Dedifferentiated amniotic fluid mesenchymal stem cell (primary cell): ENCODE measurements at regions not wholly inside any gene's neighbourhood (a gene's known extent, or its start where the extent isn't known, plus 50 kb on each side); places are given as distances from the start of the nearest gene placed in this dataset.
"Not testable (repeated sequence)": the region's sequence is repeated elsewhere in the genome, so short reads cannot be mapped to it uniquely, and the experiment has no call there.

Experiments
- DNase-seq: peaks from one replicate; pipeline ENCODE4 v3.0.0-alpha.2; 2016; ENCODE audit errors: extremely low spot score

- DNase-seq: no peak
Observed at GRCh38 chr5:91315701-91316100, 67.4 kb downstream of the ARRDC3 start.

GRCh38 chr5:91313757-91314673 is 69.1 kb downstream of the ARRDC3 start:
- DNase-seq: peak; percentile 79

DNA sequence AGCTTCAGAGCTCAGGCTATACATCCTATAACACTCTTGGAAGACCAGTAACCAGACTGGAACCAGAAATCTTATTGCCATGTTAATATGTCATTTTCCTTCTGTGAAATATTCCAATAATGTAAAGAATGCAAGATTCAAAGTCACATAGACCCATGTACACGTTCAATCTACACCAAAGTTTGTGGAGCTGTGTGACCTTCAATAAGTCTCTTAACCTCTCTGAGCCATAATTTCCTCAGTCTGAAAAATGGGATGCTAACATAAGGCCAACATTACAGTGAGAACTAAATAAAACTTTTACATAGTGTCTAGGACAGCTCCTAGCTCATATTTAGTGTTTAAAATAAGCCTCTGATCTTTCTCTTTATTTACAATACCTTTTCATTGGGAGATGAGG is 70.4 kb downstream of the ARRDC3 start:
- DNase-seq: no peak

DNA sequence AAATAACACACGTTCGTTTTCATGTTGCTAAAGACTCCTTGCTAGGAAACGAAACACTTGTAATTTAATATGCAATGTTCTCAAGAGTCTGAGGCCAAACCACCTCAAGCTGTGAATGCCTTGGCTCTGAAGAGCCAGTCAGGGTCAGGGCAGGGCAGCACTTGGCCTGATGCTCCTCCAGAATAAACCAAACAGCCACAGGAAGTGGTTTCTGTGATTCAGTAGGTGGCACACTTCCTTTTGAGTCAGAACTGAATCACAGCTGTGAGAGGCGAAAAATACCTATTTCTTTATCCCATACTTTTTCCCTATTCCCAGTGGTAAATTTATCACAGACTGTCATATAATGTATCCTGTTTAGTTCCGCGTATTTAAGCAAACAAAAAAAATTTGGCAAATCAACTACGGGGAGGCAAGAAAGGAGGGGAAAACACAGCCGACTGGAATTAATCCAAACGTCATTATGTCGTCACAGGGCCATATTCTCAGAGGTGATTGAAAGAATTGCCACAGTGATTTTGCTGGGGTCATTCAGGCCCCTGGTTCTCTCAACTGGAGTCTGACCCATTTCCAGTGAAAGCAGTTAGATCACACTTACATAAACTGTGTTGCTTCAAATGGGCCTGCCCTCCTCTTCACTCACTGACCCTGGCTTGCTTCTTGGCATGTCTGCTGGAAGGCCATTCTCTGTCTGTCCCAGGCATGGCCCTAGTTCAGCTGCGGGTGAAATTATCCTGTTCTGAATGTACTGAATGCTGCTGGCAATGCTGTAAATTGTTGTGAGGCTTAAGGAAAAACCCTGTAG is 71.2 kb downstream of the ARRDC3 start:
- peak; percentile 88 for DNase-seq

- no peak for DNase-seq
Observed at GRCh38 chr5:91311168-91311696, 71.9 kb downstream of the ARRDC3 start.

DNA sequence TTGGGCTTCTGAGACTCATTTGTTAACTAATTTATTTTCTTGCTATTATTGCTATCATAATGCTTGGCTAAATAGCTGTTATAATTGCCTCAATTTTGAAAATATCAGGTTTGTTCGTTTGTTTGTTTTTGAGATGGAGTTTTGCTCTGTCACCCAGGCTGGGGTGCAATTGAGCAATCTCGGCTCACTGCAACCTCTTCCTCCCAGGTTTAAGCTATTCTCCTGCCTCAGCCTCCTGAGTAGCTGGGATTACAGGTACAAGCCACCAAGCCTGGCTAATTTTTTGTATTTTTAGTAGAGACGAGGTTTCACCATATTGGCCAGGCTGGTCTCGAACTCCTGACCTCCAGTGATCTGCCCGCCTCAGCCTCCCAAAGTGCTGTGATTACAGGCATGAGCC is 75.0 kb downstream of the ARRDC3 start:
- DNase-seq: not testable (repeated sequence)

DNA sequence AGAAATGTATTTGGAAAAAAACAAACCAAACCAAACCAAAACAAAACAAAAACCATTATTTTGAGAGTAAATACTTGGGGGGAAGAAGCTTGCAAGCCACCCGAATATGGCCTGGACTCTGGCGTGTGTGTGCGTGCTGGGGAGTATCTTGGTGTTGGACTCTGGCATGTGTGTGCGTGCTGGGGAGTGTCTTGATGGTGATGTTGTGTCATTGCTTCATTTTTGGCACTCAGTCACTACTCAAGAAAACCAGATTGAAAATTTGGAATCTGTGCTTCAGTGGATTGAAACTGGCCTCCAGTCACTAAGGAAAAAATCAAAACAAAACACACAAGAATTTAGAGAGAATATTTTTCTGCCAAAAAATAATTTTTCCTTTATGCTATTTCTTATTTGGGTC is 76.1 kb downstream of the ARRDC3 start:
- no peak for DNase-seq

DNA sequence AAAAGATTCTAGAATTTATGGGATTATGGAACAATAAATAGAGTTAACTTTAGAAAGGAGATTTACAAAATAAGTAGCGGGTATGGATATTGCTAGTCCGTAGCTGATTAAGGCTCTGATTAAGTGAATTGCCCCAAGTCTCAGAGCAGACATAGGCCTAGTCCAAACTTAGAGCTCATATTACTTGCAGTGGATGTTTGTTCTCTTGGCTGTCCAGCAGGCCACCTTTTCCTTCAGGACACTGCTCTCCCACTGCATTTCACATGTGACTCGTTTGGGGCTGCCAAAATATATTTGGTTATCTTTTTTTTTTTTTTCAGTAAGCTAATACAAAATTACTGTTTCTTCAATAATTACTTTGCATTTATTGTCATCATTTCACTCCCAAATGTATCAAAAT is 76.6 kb downstream of the ARRDC3 start:
- DNase-seq: no peak

DNA sequence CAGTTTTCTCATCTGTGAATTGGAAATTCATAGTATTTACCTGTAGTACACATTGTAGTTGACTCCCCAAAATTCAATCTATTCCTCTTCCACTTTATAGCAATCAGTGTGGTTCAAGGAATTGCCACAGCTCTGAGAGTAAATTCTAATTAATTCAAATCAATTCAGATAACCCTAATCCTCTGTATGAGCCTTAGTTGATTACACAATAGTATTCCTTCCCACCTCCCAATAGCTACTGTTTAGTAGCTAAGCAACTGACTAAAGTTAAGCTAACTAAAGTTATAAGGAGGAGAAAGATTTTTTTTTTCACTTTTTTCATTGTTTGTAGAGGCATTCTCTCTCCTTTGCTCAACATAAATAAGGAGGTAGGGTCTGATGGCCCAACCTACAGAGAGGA is 77.5 kb downstream of the ARRDC3 start:
- no peak for DNase-seq

- DNase-seq: not testable (repeated sequence)
Observed at GRCh38 chr5:91304015-91304414, 79.1 kb downstream of the ARRDC3 start.

- DNase-seq: no peak
Observed at GRCh38 chr5:91302958-91303357, 80.2 kb downstream of the ARRDC3 start.

DNA sequence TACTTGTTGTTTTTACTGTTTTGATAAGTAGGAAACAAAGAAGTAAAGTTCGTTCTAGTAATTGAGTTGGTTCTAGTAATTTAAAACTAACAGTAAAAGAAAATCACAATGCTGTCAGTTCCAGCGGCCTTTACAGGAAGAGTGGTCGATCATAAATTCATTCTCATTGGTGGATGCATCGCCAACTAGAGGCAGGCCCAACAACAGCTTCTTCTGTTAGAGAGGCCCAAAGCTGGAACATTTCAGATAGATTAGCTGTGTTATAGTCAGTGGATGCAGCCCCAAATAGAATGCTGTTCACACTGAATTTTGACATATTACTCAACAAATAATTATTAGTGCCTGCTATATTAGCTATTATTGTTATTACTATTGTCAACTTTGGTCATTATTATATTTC is 80.8 kb downstream of the ARRDC3 start:
- no peak for DNase-seq

DNA sequence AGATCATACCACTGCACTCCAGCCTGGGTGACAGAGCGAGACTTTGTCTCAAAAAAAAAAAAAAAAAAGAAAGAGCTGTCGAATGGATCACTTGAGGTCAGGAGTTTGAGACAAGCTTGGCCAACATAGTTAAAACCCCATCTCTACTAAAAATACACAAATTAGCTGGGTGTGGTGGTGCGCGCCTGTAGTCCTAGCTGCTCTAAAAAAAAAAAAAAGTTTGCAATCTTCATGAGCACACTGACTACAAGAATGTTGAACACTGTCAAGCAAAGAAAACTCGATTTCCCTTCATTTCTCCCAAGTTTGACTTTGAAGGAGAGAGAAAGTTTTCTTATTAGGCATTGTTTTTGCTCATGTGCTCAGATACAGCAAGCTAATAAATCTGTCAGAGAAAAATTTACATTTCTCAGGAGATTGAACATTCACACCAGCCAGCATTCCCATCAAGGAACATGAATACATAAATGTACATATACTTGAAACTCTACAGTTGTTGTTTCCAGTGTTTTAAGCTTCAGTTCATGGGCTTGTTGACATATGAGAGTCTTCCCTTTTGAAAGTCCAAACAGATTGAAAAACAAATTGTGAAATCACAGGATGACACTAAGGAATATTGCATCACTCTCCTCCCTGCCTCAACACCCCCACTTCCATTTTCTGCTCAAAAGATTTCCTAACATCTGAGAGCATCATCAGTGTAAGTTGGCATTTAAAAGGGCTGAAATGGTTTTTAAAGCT is 81.8 kb downstream of the ARRDC3 start:
- DNase-seq: peak; percentile 64

DNA sequence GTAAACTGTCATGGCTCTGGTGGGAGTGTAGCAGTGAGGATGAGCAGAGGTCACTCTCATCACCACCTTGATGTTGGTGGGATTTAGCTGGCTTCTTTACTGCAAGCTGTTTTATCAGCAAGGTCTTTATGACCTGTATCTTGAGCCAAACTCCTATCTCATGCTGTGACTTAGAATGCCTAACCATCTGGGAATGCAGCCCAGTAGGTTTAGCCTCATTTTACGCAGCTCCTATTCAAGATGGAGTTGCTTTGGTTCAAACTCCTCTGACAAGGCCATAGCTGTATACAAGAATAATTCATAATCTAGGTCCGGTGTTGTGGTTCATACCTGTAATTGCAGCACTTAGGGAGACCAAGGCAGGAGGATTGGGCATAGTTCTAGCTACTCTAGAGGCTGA is 85.1 kb downstream of the ARRDC3 start:
- DNase-seq: no peak

DNA sequence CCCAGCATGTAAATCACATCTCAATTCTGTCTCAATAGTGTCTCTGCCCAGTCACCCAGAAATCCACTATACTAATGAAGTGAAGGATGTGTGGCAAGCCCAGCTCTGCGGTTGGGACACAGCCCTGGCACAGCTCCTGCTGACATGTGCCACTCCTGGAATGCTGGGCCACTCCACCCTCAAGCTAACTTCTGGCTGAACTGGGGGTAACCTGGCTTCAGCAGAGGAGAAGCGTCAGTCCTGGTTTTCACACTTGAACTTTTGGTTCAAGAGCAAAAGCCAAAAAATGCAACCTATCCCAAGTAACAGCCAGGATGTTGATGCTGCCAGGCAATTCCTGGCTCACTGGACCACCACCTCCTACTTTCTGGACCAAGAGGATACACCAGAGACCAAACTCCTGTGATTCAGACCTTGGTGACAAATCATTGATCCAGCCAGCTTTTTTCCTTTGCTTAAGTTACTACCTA is 86.4 kb downstream of the ARRDC3 start:
- DNase-seq: peak; percentile 27

DNA sequence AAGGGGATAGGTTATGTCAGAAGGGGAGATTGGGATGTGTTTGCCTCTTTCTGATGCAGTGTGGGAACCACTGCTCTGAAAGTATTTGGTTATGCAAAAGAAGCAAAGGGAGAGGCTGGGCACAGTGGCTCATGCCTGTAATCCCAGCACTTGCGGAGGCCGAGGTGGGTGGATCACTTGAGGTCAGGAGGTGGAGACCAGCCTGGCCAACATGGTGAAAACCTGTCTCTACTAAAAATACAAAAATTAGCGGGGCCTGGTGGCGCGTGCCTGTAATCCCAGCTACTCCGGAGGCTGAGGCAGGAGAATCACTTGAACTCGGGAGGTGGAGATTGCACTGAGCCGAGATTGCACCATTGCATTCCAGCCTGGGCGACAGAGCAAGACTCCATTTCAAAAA is 87.0 kb downstream of the ARRDC3 start:
- not testable (repeated sequence) for DNase-seq

DNA sequence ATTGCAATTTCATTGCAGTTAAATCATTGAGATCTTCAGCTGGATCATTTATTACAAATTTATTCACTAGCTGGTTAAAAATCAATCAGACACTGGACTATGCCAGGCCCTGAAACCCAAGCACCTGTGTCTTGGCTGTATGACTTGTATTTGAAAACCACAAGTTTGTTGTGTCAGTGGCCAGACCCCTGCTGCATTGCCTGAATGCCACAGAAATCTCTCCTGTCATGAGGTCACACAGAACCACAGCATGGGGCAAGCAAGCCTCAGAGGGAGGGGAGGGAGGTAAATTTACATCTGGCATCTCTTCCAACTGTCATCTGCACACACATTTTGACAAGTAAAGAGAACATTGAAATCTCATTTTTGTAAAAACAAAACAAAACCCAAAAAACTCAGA is 90.0 kb downstream of the ARRDC3 start:
- no peak for DNase-seq

GRCh38 chr5:91291628-91292569 is 91.2 kb downstream of the ARRDC3 start:
- no peak for DNase-seq

GRCh38 chr5:91288118-91288916 is 94.8 kb downstream of the ARRDC3 start:
- peak; percentile 45 for DNase-seq

DNA sequence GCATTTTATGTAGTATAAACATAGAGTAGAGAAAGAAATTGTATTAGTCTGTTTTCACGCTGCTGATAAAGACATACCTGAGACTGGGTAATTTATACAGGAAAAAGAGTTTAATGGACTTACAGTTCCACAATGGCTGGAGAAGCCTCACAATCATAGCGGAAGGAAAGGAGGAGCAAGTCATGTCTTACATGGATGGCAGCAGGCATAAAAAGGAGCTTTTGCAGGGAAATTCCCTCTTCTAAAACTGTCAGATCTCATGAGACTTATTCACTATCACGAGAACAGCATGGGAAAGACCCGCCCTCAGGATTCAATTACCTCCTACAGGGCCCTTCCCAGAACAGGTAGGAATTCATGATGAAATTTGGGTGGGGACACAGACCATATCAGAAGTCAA is 98.1 kb downstream of the ARRDC3 start:
- not testable (repeated sequence) for DNase-seq
